H54 (cell line): ENCODE measurements at regions not wholly inside any gene's neighbourhood (a gene's known extent, or its start where the extent isn't known, plus 50 kb on each side); places are given as distances from the start of the nearest gene placed in this dataset.
"Not testable (repeated sequence)": the region's sequence is repeated elsewhere in the genome, so short reads cannot be mapped to it uniquely, and the experiment has no call there.

Experiments used
- DNase-seq: peaks from one replicate; pipeline ENCODE4 v3.0.0; 2011; ENCODE audit warnings: low spot score, mixed read lengths; ENCODE audit not compliant: insufficient read length
- FAIRE-seq: peaks from 3 replicates; lab custom pipeline; 2011; peaks lifted over from hg19 to GRCh38; lab: Jason Lieb, UNC
- POLR2A ChIP-seq: IDR thresholded peaks from 2 replicates; pipeline ENCODE4 v1.6.1; 2011; ENCODE audit warnings: low read depth, mild to moderate bottlenecking, low read length

DNA sequence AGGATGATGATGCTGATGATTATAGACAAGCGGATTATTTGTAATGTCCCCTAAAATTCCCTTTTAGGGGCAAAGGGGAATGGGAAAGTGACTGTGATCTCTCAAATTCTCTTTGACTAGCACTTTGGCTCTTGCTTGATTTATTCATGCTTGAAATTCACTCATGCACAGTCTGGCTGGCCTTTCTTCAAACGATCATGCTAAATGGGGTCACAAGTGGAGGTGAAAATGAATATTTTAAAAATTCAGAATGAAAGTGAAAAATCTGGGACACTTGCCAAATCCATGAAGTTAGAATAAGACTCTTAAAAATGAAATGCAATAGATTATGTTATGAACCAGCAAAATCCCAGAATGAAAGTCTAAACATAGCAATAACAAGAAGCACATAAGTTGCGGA is 173.4 kb upstream of the RAI2 start:
- FAIRE-seq (no peak), DNase-seq (no peak)
- no peak for TF ChIP-seq POLR2A

DNA sequence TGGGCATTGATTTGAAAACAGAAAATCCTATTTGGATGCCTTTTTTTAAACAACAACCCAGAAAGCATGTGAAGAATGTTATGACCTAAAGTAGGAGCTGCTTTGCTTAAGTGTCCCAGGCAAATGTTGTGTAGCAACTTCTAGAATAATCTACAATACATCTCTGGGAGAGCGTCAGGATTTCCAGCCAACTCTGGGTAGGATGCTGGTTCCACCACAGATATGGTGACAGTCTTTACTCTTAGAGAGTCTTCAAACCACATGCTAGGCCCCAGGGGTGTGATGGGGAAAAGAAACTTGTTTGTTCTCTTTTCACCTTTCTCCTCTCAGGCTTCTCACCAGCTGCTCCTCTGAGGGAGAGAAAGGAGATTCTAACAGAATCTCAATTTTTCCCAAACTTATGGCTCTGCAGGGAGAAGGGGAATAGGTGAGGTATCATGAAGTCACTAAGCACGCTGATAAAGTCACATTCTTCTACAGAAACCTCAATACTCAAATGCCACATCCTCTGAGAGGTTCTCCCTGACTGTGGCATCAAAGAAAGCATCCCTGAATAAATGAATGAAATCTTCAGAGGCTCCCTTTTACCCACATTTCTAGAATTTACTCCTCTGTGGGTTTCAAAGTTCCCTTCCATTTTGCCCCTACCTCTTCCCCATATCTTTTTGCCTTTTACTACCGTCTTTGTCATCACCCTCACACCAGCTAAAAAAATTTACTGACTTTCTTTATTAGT is 171.6 kb upstream of the RAI2 start:
- FAIRE-seq (no peak), DNase-seq (no peak)
- no peak for TF ChIP-seq POLR2A

DNA sequence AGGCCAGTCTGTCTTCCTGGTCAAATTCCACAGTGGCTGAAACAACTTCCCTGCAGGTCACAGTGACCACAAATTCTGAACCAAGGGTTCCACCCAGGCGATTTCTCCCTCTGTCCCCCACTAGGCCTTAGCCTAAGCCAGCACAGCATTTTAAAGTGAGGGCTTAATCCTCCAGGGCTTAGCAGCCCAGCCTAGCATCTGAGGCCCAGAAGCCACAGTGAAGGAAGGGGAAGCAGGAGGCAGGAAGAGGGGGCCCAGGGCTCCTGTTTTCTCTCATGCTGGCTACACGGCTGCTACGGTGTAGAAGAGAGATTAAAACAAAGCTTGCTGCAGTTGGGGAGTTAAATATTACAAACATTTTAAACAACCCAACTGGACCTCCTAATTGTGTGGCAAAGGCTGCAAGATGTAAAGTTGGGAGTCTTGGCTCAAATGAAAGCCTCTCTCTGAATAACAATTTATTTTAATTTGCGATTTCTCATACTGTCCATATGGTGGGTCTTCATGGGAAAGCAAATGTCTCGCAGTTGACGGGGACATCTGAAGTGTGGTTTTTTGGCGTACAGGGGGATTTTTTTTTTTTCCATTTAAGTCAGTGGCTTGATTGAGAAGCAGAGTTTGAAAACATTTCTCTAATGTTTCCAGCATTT is 170.8 kb upstream of the RAI2 start:
- FAIRE-seq: no peak
- no peak for TF ChIP-seq POLR2A
- DNase-seq: no peak

DNA sequence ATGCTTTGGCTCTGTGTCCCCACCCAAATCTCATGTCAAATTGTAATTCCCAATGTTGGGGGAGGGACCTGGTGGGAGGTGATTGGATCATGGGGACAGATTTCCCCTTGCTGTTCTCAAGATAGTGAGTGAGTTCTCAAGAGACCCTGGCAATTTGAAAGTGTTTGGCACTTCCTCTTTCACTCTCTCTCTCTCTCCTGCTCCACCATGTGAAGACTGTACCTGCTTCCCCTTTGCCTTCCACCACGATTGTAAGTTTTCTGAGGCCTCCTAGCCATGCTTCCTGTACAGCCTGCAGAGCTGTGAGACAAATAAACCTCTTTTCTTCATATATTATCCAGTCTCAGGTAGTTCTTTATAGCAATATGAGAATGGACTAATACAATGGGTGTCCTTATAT is 169.6 kb upstream of the RAI2 start:
- not testable (repeated sequence) for DNase-seq, FAIRE-seq

DNA sequence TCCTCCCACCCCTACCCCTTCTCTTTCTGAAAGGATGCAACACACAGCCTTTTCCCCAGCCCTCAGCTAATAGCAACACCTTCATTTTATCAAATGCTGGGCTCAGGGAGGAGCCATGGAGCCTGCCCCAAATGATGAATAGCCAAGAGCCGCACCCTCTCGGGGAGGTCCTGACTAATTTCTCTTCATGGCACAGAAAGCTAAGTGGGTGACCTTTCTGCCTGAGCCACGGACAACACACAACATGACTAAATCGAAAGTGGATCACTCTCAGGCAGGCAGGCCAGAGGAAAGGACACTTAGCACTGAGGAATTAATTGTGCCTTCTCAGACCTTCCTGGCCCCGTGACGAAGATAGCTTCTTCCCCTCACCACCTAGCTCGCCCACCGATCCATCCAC is 165.1 kb upstream of the RAI2 start:
- no peak for FAIRE-seq
- peak; percentile 1 for DNase-seq
- TF ChIP-seq POLR2A: no peak

DNA sequence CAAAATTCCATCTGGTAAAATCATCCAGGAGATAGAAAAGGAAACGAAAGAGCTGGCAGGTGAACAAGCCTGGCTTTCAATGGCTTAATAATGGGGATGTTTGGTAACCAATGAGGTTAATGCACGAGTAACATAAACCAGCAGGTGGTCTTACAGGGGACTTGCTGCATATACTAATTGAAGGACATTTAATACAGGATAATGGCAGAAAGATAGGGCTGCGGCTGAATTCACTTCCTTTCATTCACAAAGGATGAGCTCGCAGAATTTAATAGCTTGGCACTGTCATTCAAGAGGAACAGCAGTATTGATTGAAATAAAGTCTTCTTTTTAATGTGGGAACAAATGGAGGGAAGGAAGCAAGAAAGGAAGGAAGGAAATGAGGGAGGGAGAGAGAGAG is 156.3 kb upstream of the RAI2 start:
- DNase-seq (no peak), FAIRE-seq (no peak)
- TF ChIP-seq POLR2A: no peak

DNA sequence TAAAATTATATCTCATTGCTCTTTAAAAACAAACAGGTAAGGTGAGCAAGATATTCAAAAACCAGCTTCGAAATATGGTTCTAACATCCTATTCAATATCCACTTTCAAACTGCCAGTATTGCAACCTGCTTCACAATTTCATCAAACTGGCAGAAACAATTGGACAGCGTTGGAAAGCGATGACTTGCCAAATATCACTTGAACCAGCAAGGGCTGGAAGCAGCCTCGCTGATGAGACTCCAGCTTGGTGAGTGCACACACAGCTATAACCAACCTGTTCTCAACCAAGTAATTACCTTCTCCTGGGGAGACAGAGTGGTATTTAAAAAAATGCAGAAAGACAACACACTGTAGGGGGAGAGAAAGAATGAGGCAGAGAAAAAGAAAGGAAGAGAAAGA is 155.8 kb upstream of the RAI2 start:
- no peak for DNase-seq
- FAIRE-seq: no peak
- TF ChIP-seq POLR2A: no peak

DNA sequence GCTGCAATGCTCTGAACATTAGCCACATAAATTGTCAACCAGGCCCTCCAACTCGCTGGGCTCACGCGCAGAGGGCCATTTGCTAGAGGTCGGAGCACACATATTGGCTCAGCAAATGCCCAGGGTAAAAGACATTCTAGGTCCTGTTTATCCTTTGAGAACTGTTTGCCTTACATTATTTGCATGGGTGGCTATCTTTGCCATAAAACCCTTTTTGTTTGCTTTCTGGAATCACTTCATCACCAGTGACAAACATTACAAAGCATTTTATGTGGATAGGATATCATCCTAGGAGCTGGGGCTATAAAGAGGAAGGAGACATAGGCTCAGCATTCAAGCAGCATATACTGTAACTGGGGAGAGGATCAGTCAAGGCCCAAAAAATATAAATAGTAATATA is 149.2 kb upstream of the RAI2 start:
- TF ChIP-seq POLR2A: no peak
- FAIRE-seq: no peak
- DNase-seq: no peak

DNA sequence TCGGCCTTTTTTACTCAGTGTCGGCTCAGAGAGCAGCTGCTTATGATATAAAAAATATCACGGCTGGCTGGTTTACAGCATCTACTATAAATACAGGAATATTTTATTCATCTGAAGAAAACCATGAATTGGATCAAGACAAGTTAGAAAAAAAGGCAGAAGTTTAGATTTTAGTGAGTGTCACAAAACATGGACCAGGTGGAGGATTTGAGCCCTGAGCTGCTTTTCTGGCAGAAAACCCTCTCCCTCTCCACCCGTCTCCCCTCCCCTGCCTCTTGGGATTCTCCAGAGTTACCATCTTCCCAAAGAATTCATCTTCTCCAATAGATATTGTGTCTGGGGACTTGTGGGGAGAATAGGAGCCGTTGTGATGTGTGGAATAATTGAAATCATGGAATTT is 142.8 kb upstream of the RAI2 start:
- DNase-seq (no peak), FAIRE-seq (no peak)
- no peak for TF ChIP-seq POLR2A

DNA sequence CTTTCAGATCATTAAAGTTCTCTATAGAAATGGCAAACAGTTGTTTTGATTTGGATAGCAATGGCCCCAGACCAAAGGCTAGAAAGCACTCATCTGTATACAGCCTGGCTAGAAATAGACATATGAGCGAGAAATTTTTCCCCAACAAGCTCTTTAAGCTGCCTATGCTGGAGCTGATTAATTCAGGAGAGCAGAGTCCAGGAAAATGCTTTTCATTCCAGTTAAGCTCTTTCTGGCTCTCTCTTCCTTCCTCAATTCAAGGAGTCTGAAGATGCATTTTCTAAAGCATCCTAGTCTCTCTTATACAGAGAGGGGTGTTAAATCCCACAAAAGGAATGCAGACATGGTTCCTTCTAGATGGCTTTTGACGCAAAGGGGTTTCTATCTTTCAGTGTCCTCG is 141.7 kb upstream of the RAI2 start:
- no peak for TF ChIP-seq POLR2A
- FAIRE-seq: no peak
- DNase-seq: no peak

DNA sequence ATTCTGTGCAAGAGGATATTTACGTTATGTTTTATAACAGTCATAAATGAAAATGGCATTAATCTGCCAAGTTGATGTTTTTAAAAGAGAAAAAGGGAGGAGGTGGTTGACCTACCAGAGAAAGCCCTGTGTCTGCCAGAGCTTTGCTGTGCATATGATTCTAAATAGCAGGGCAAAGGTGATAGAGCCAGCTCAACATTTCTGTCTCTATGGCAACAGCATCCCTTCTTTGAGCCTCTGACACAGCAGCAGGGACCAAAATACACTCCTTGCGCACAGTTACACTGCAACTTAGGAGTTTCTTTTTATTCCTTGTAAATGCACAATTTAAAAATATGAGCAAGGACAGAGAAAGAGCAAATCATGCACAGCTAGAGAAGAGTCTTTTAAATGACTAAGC is 133.3 kb upstream of the RAI2 start:
- DNase-seq (no peak), FAIRE-seq (no peak)
- no peak for TF ChIP-seq POLR2A

DNA sequence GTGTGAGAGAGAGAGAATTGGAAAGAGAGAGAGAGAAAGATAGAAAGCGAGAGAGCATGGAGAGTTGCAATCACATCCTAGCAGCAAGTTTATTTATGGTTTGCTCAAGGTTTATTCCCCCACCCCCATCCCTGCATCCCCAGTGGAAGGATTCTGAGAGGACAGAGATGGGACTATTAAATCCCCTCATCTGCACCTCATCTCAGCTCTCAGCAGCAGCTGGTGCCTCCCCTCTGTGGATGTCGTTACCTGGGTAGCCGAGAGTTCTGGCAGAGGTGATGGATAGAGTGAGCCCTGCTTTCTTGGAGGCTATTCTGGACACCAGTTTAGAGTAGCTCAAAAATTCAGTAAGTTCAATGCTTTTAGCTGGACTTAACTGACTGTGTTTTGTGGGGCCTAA is 132.0 kb upstream of the RAI2 start:
- no peak for FAIRE-seq

DNA sequence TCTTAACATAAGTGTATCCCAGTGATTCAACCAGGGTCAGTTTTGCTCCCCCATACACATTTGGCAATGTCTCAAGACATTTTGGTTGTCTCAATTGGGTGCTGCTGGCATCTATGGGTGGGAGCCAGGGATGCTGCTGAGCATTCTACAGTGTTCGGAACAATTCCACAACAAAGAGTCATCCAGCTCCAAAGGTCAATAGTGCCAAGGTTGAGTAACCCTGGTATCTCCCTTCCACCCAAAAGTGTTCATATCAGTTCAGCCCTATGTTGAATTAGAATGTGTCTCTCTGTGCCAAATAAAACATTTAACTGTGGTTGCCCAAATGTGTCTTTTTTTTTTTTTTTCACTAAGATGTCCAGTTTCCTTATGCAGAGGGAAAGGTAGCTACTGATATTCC is 129.4 kb upstream of the RAI2 start:
- no peak for TF ChIP-seq POLR2A
- no peak for FAIRE-seq
- no peak for DNase-seq

More for the DNA sequence above, 132.0 kb upstream of the RAI2 start:
- DNase-seq: no peak
- no peak for TF ChIP-seq POLR2A

DNA sequence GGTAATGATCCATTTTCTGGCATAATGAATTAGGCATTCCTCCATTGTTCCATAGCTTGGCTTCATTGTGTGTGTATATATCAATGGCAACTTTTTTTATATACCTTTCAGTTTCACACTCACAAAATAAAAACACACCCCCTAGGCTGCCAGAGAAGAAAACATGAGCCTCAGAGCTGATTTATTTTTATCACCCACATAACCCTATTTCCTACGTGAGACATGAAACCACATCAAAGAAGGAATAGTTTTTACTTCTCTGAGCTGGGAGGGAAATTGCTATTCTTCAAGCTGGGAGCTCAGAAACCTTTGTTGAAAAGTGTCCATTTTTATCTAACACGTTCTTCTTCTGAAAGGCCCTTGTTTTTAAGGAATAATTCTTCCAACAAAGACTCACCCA is 126.7 kb upstream of the RAI2 start:
- no peak for FAIRE-seq
- DNase-seq: no peak
- no peak for TF ChIP-seq POLR2A

DNA sequence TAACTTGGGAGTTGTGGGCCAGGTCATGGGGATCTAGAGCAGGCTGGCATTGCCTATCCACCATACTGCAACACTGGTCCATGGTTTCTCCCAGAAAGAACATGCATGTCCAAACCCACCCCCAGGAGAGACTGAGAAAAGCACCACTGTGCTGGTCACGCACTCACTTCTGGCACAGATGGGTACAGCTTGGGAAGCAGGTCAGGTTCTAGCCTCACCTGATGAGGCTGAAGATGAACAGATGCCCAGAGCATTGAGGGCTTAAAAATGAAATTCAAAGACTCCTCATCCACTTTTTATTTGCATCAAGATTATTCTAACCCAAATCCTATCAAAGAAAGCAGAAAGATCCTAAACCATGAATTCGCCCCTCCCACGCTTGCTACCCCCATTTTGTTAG is 125.9 kb upstream of the RAI2 start:
- DNase-seq: no peak
- no peak for TF ChIP-seq POLR2A
- no peak for FAIRE-seq

DNA sequence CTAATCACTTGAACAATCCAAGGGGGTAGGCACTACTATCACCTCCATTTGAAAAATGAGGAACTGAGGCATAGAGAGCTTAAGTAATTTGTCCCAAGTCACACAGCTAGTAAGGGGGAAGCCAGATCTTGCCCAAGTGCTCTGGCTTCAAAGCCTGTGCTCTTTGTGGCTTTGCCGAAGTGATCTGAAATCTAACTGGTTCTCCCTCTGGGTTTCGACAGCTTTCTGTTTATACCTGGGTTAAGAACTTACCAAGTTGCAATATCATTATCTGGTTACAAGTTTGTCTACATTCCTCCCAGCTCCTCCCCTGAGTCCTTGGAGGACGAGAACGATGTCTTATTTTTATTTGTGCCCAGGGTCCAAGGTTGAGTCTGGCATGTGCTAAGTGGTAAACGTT is 125.3 kb upstream of the RAI2 start:
- no peak for FAIRE-seq
- no peak for DNase-seq
- TF ChIP-seq POLR2A: no peak
